ENCODE measurements at regions not wholly inside any gene's neighbourhood (a gene's known extent, or its start where the extent isn't known, plus 50 kb on each side); places are given as distances from the start of the nearest gene placed in this dataset.

DNA sequence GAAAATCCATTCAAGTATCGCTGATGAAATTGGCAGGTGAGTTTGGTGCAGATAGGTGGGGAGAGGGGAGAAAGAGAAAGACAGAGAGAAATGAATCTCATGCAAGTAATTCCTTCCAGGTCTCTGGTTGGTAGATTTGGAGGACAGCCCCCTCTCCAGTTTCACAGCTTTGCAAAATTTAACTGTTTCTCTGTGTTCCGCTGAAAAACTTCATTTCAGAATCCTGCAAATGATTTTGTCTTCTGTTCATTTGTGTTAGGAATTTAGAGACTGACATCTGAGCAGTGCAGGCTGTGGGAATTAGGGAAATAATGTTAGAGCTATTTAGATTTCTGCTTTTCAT lies 328.5 kb downstream of the FBXW7 start:
- TF ChIP-seq EZH2 (IDR thresholded peaks at IDR 0.05; ENCODE audit: insufficient read depth, poor library complexity, severe bottlenecking), result no peak
- TF ChIP-seq EZH2phosphoT487 (IDR thresholded peaks at IDR 0.05; ENCODE audit: insufficient read depth, low read depth), result no peak

Data from GM23248 (cell line).